GM10248 (cell line): ENCODE measurements at regions not wholly inside any gene's neighbourhood (a gene's known extent, or its start where the extent isn't known, plus 50 kb on each side); places are given as distances from the start of the nearest gene placed in this dataset.

Experiments used
- CTCF ChIA-PET: fragments of 300-600 bp; sonication (Branson Sonifier 250); formaldehyde crosslinking; extraction: SDS; loops from one replicate; lab custom pipeline; 2021; ENCODE audit warnings: antibody characterized with exemption; lab: Yijun Ruan, JAX
- POLR2A ChIA-PET: fragments of 350-650 bp; sonication (Branson Sonifier 250); formaldehyde crosslinking; extraction: SDS; loops from one replicate; lab custom pipeline; 2020; ENCODE audit warnings: antibody characterized with exemption; lab: Yijun Ruan, JAX
- DNase-seq: peaks from one replicate; pipeline ENCODE4 v3.0.0; 2012; ENCODE audit errors: extremely low spot score
- CTCF ChIP-seq: IDR thresholded peaks from 2 replicates; pipeline ENCODE4 v1.5.1; 2012; ENCODE audit warnings: mild to moderate bottlenecking, low read depth; ENCODE audit errors: extremely low read depth, missing control alignments, control extremely low read depth

GRCh38 chr4:132860976-132861375 lies 288.1 kb upstream of the PCDH10 start:
- ChIA-PET CTCF (no interaction called here), POLR2A (no interaction called here)
- no peak for DNase-seq
- no peak for TF ChIP-seq CTCF

DNA sequence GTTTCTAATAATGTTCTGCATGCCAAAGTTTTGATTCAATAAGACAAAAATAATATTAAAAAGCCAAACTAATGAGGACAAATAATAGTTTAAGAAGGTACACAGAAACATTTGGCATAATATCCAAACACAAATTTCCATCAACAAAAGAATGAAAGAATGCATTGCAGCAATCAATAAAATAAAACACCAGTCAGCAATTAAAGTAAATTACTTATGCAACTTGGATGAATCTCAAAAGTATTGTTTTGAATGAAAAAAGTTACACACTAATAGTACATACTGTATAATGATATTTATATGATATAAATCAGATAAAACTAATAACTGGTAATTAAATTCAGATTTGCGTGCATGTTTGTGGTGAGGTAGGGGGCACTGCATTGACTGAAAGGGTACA lies 285.5 kb upstream of the PCDH10 start:
- no peak for TF ChIP-seq CTCF
- DNase-seq = no peak
- CTCF ChIA-PET = no interaction called here
- POLR2A ChIA-PET = no interaction called here

DNA sequence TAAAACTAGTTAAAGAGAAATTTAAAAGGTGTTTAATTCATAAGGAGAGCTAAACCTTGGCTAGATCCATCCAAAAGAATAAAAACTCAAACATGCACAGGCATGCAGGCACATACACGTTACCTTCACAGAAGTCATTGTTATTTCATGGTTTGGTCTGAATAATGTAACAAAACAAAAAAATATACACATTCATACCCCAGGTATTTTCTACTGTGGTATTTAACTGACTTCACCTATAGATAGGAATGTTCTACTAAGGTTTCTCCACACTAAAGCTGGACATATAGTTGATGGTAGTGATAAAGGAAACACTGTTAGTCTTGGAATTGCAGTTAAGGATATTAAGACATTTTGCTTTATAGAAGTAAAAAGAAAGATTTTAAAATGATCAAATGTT lies 283.6 kb upstream of the PCDH10 start:
- CTCF ChIA-PET = interaction anchor here (1.0 kb wide), 1 partner anchor 12 kb away, joined by 3 read pairs; no protein-coding TSS in a partner anchor

GRCh38 chr4:132865922-132866321 lies 283.2 kb upstream of the PCDH10 start:
- DNase-seq = no peak
- TF ChIP-seq CTCF = no peak
- POLR2A ChIA-PET = no interaction called here
- CTCF ChIA-PET = no interaction called here

More for the DNA sequence above, 283.6 kb upstream of the PCDH10 start:
- no peak for DNase-seq
- no peak for TF ChIP-seq CTCF
- POLR2A ChIA-PET = no interaction called here

- ChIA-PET CTCF (no interaction called here), POLR2A (no interaction called here)
- no peak for TF ChIP-seq CTCF
- DNase-seq = no peak
Observed at GRCh38 chr4:132866616-132867015, 282.5 kb upstream of the PCDH10 start.

GRCh38 chr4:132893787-132894186 lies 255.3 kb upstream of the PCDH10 start:
- POLR2A ChIA-PET = no interaction called here
- TF ChIP-seq CTCF = no peak
- CTCF ChIA-PET = interaction anchor here (1.6 kb wide), 1 partner anchor 12 kb away, joined by 5 read pairs; no protein-coding TSS in a partner anchor
- DNase-seq = no peak

DNA sequence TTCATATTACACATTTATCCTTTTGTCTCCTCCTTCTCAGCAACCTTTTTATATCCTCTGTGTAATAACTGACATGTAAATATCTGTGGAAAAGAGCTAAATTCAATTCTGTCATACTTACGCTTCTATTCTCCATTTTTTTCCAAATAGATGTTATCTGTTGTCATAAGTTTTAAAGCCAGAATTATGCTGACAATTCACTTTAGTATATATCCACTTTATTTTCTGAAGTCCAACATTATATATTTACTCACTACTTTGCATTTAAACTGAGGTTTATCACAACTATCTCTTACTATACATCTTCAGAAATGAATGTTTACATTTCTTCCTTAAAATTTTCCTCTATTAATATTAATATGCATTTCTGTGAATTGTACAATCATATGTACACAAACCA lies 247.9 kb upstream of the PCDH10 start:
- ChIA-PET CTCF (no interaction called here), POLR2A (no interaction called here)
- no peak for TF ChIP-seq CTCF
- DNase-seq = no peak
